Tibial artery (tissue), 4 donors: ENCODE measurements at regions not wholly inside any gene's neighbourhood (a gene's known extent, or its start where the extent isn't known, plus 50 kb on each side); places are given as distances from the start of the nearest gene placed in this dataset.

Source experiments
- DNase-seq, 2 donors: peaks; one replicate each; pipeline ENCODE4 v3.0.0-alpha.2; 2019
- H3K27ac ChIP-seq, 2 donors: fragments of 200-600 bp; sonication (generic) in 1 of 2; 1 replicate in 1 of 2; 2 replicates in 1 of 2; pipeline ENCODE4 v1.5.1; 2018 to 2019; ENCODE audit warnings: mild to moderate bottlenecking in 1 of 2
- H3K27me3 ChIP-seq, 2 donors: fragments of 200-600 bp; sonication (generic) in 1 of 2; one replicate each; pipeline versions ENCODE4 v1.5.1 to v1.6.0; 2016 to 2019
- H3K36me3 ChIP-seq, 3 donors: fragments of 200-600 bp; sonication (generic) in 2 of 3; one replicate each; pipeline ENCODE4 v1.5.1; 2016 to 2019; ENCODE audit warnings: mild to moderate bottlenecking in 2 of 3
- H3K4me1 ChIP-seq, 4 donors: fragments of 200-600 bp; sonication (generic) in 2 of 4; 1 replicate in 3 of 4; 2 replicates in 1 of 4; pipeline ENCODE4 v1.5.1; 2016 to 2019
- H3K4me3 ChIP-seq, 2 donors: fragments of 200-600 bp; sonication (generic) in 1 of 2; 1 replicate in 1 of 2; 2 replicates in 1 of 2; pipeline ENCODE4 v1.5.1; 2018 to 2019; ENCODE audit warnings: mild to moderate bottlenecking in 2 of 2
- H3K9me3 ChIP-seq, 3 donors: fragments of 200-600 bp; sonication (generic) in 1 of 3; one replicate each; pipeline ENCODE4 v1.5.1; 2016 to 2019
- CTCF ChIP-seq, 2 experiments: fragments of 200-600 bp in 1 of 2; fragments of 450-650 bp in 1 of 2; IDR thresholded peaks; one replicate each; pipeline ENCODE4 v1.5.1; 2017 to 2019; ENCODE audit warnings: antibody characterized with exemption in 2 of 2, mild to moderate bottlenecking in 1 of 2, moderate library complexity in 1 of 2
- intact Hi-C: fragments of 100-400 bp; cut with DNase I; formaldehyde crosslinking; loops from one replicate; pipeline ENCODE4 v1.15.0; 2023; ENCODE audit warnings: low total_unique reads

- peak overlapping the region; percentile 1 to 15 for H3K27ac ChIP-seq
- peaks cover 0 to 9% of the 10 kb centered on the region in 2 donors for H3K27me3 ChIP-seq
- intact Hi-C loops = loop anchor here (5.0 kb wide), 1 partner anchor 461 kb away; the partner anchor contains the start of gene TNFSF4
- TF ChIP-seq CTCF (IDR thresholded peaks at IDR 0.05) = no peak
- no peaks in the 10 kb centered on the region for H3K36me3 ChIP-seq
- no peak overlapping the region for H3K4me3 ChIP-seq
- H3K4me1 ChIP-seq = peaks cover 0 to 13% (median 5%) of the 10 kb centered on the region in 4 donors
- no peaks in the 10 kb centered on the region for H3K9me3 ChIP-seq
- DNase-seq = no peak
Observed at GRCh38 chr1:172746091-172746949, 87.4 kb downstream of the FASLG start.

DNA sequence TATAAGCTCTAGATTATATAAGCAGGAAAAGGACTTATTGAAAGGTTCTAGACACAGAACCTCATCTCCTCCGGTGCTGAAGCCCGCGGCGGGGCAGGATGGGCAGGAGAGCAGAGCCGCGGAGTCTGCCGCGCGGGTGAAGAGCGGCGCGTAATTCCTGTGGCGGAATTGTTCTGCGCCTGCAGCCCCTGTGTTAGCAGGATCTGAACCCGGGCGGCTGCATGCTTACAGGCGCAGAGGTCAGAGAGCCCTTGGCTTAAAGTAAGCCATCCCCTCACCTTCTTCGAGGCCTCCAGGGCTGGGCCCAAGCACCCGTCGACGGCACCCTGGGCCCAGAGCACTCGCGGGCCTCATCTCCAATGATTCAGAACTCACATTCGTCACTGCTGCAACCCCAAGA, 89.3 kb downstream of the FASLG start:
- H3K27me3 ChIP-seq = no peaks in the 10 kb centered on the region
- H3K36me3 ChIP-seq = no peaks in the 10 kb centered on the region
- H3K9me3 ChIP-seq = no peaks in the 10 kb centered on the region
- no peak for TF ChIP-seq CTCF (IDR thresholded peaks at IDR 0.05)
- DNase-seq = no peak
- intact Hi-C loops = loop anchor here (5.0 kb wide), 1 partner anchor 459 kb away; the partner anchor contains the start of gene TNFSF4
- H3K27ac ChIP-seq = no peak overlapping the region
- H3K4me1 ChIP-seq = peaks cover 0 to 13% (median 5%) of the 10 kb centered on the region in 4 donors
- H3K4me3 ChIP-seq = no peak overlapping the region

GRCh38 chr1:172751683-172752082, 92.8 kb downstream of the FASLG start:
- TF ChIP-seq CTCF (IDR thresholded peaks at IDR 0.05) = no peak
- H3K4me3 ChIP-seq = no peak overlapping the region
- H3K27me3 ChIP-seq = no peaks in the 10 kb centered on the region
- no peak for DNase-seq
- intact Hi-C loops = no loop called here
- peaks cover 0 to 3% (median 0%) of the 10 kb centered on the region in 4 donors for H3K4me1 ChIP-seq
- H3K9me3 ChIP-seq = no peaks in the 10 kb centered on the region
- H3K27ac ChIP-seq = no peak overlapping the region
- no peaks in the 10 kb centered on the region for H3K36me3 ChIP-seq

DNA sequence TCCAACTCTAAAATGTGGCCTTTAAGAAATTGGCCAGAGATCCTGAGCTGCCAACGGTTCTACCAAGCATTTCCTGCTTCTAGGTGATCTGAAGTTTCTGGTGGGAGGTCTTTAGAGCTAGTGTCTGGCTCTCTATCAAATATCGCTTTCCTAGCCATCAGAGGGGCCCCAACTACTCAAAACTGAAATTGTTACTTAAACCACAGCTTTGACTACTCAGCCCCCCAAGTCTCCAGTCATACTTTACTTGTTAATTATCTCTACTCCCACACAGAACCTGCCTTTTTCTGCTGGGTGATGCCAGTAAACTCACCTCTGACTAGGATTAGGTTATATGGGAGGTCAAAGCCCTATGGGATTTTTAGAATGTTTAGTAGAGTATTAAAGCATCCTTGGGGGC, 95.1 kb downstream of the FASLG start:
- Histone ChIP-seq H3K27me3 (no peaks in the 10 kb centered on the region), H3K9me3 (no peaks in the 10 kb centered on the region), H3K4me1 (no peaks in the 10 kb centered on the region), H3K27ac (no peak overlapping the region), H3K4me3 (no peak overlapping the region), H3K36me3 (no peaks in the 10 kb centered on the region)
- intact Hi-C loops = no loop called here
- no peak for DNase-seq
- no peak for TF ChIP-seq CTCF (IDR thresholded peaks at IDR 0.05)

GRCh38 chr1:172754609-172755008, 95.7 kb downstream of the FASLG start:
- H3K9me3 ChIP-seq = no peaks in the 10 kb centered on the region
- TF ChIP-seq CTCF (IDR thresholded peaks at IDR 0.05) = no peak

More at GRCh38 chr1:172754609-172755008, 95.7 kb downstream of the FASLG start:
- no peak for DNase-seq
- Histone ChIP-seq H3K4me1 (no peaks in the 10 kb centered on the region), H3K36me3 (no peaks in the 10 kb centered on the region), H3K4me3 (no peak overlapping the region), H3K27ac (no peak overlapping the region), H3K27me3 (no peaks in the 10 kb centered on the region)
- intact Hi-C loops = no loop called here
